ENCODE measurements at regions not wholly inside any gene's neighbourhood (a gene's known extent, or its start where the extent isn't known, plus 50 kb on each side); places are given as distances from the start of the nearest gene placed in this dataset.
"Not testable (repeated sequence)": the region's sequence is repeated elsewhere in the genome, so short reads cannot be mapped to it uniquely, and the experiment has no call there.

DNA sequence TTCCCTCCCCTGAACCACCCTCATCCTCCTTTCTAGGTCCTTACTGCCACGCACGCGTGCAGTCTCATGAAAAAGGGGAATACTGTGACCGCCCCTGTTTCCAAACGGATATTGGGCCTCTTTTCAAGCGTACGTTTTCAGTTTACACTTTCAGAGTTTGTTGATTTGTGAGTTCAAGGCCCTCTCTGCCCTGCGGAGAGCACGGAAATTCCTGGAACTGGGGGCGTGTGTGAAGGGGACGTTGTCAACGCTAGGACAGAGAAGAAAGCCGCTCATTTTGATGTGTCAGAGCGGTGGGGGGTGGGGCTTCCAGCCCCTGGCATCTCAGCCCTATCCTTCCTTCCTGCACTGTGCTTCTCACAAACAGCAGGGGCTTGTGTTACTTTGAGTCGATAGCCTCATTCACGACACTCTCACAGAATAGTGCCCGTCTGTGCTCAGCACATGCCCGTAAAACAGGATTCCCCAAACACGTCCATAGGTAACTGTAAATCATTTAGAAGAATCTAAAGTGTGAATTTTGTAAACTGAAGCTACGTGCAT is 137.6 kb upstream of the PEG3 start:
- BruUV-seq (replicated peaks) = no TSS peak
- Histone ChIP-seq H3K27me3 (ENCODE audit: insufficient read depth, low read length) (no peaks in the 10 kb centered on the region), H3K27ac (ENCODE audit: low read depth, low read length) (no peak overlapping the region), H3K4me3 (replicated peaks in 1 of 2; ENCODE audit: low read depth in 1 of 2, low read length in 2 of 2) (no peak overlapping the region), H4K20me1 (ENCODE audit: insufficient read depth) (no peaks in the 10 kb centered on the region), H3K79me2 (ENCODE audit: insufficient read depth, low read length) (no peaks in the 10 kb centered on the region), H2AFZ (ENCODE audit: low read depth, low read length, poor library complexity, severe bottlenecking) (no peak overlapping the region), H3K9ac (ENCODE audit: low read length) (no peak overlapping the region), H3K9me2 (ENCODE audit: insufficient read depth) (no peaks in the 10 kb centered on the region), H3K4me2 (ENCODE audit: low read length) (no peak overlapping the region), H3K9me3 (ENCODE audit: control insufficient read depth in 1 of 2, insufficient read depth in 1 of 2, low read depth in 1 of 2, low read length in 2 of 2) (peaks cover 3 to 36% of the 10 kb centered on the region in 2 experiments; a peak in 1 of 4 replicates), H3K4me1 (ENCODE audit: control insufficient read depth in 1 of 2, insufficient read depth in 2 of 2, low read length in 2 of 2) (no peaks in the 10 kb centered on the region), H3K36me3 (ENCODE audit: control insufficient read depth in 1 of 2, insufficient read depth in 2 of 2, low read length in 2 of 2) (no peaks in the 10 kb centered on the region)
- ATAC-seq (no peak), DNase-seq (ENCODE audit: low read depth, low spot score) (no peak)
- no peak for TF ChIP-seq REST (IDR thresholded peaks at IDR 0.05; ENCODE audit: low read depth)
- TF ChIP-seq TCF7L2 (IDR thresholded peaks at IDR 0.05; ENCODE audit: borderline replicate concordance, extremely low read depth, insufficient read depth, insufficient read length) = no peak
- TF ChIP-seq POLR2A (IDR thresholded peaks at IDR 0.05; ENCODE audit: borderline replicate concordance, extremely low read depth, insufficient read depth, insufficient read length) = no peak
- TF ChIP-seq CBX3 (IDR thresholded peaks at IDR 0.05; ENCODE audit: low read depth) = no peak
- TF ChIP-seq YY1 (IDR thresholded peaks at IDR 0.05; ENCODE audit: extremely low read depth, insufficient replicate concordance, low read depth, low read length) = no peak
- ChIA-PET RAD21 (ENCODE audit: low non-redundant PET in 1 of 2, low total read pairs in 2 of 2, uncharacterized antibody in 2 of 2, unreplicated experiment in 2 of 2) (no interaction called here), POLR2A (no interaction called here), CTCF (no interaction called here)
- intact Hi-C loops (cut with micrococcal nuclease) = no loop called here

GRCh38 chr19:56980326-56980725 is 139.5 kb upstream of the USP29 start:
- H3K36me3 ChIP-seq (ENCODE audit: control insufficient read depth in 1 of 2, insufficient read depth in 2 of 2, low read length in 2 of 2); CTCF ChIA-PET; H3K4me2 ChIP-seq (ENCODE audit: low read length); intact Hi-C loops (cut with micrococcal nuclease); H3K79me2 ChIP-seq (ENCODE audit: insufficient read depth, low read length); RAD21 ChIA-PET (ENCODE audit: low non-redundant PET in 1 of 2, low total read pairs in 2 of 2, uncharacterized antibody in 2 of 2, unreplicated experiment in 2 of 2); POLR2A ChIA-PET; DNase-seq (ENCODE audit: low read depth, low spot score); H3K9me2 ChIP-seq (ENCODE audit: insufficient read depth); BruUV-seq (replicated peaks); ATAC-seq; H3K27me3 ChIP-seq (ENCODE audit: insufficient read depth, low read length); H4K20me1 ChIP-seq (ENCODE audit: insufficient read depth); H2AFZ ChIP-seq (ENCODE audit: low read depth, low read length, poor library complexity, severe bottlenecking); H3K27ac ChIP-seq (ENCODE audit: low read depth, low read length); H3K9ac ChIP-seq (ENCODE audit: low read length); H3K4me3 ChIP-seq (replicated peaks in 1 of 2; ENCODE audit: low read depth in 1 of 2, low read length in 2 of 2); H3K4me1 ChIP-seq (ENCODE audit: control insufficient read depth in 1 of 2, insufficient read depth in 2 of 2, low read length in 2 of 2): not testable (repeated sequence)
- H3K9me3 ChIP-seq (ENCODE audit: control insufficient read depth in 1 of 2, insufficient read depth in 1 of 2, low read depth in 1 of 2, low read length in 2 of 2) = peaks cover 3 to 32% of the 10 kb centered on the region in 2 experiments; a peak in 1 of 4 replicates
